ENCODE measurements at regions not wholly inside any gene's neighbourhood (a gene's known extent, or its start where the extent isn't known, plus 50 kb on each side); places are given as distances from the start of the nearest gene placed in this dataset.
"Not testable (repeated sequence)": the region's sequence is repeated elsewhere in the genome, so short reads cannot be mapped to it uniquely, and the experiment has no call there.

- DNase-seq (ENCODE audit: low spot score) = no peak
These were observed 93.6 kb upstream of the NEDD9 start for GRCh38 chr6:11326116-11326515.

DNA sequence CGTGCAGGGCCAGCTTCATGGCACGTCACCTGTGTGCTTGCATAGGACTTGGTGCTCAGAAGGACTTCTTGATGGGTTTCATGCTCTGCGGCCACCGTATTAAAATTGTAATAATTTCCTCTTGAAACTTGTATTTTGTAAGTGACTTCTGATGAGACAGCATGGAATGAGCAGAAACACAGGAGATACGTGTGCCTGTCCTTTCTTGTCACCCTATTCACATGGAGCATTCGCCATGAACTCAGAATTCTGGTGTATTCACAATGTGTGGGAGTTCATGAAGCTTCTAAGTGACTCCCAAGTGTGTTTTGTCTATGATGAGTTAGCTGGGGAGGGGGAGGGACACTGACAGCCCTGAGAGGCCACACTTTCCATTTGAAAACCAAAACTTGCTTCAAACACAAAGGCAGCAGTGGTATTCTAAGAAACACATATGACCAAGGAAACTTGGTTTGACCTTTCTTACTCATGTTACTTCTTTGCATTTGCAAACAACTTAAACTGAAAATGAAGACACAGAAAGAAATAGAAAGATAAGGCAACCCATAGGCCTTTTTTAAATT lies 92.1 kb upstream of the NEDD9 start:
- DNase-seq (ENCODE audit: low spot score) = no peak

- no peak for DNase-seq (ENCODE audit: low spot score)
These were observed 91.4 kb upstream of the NEDD9 start for GRCh38 chr6:11323666-11324452.

DNA sequence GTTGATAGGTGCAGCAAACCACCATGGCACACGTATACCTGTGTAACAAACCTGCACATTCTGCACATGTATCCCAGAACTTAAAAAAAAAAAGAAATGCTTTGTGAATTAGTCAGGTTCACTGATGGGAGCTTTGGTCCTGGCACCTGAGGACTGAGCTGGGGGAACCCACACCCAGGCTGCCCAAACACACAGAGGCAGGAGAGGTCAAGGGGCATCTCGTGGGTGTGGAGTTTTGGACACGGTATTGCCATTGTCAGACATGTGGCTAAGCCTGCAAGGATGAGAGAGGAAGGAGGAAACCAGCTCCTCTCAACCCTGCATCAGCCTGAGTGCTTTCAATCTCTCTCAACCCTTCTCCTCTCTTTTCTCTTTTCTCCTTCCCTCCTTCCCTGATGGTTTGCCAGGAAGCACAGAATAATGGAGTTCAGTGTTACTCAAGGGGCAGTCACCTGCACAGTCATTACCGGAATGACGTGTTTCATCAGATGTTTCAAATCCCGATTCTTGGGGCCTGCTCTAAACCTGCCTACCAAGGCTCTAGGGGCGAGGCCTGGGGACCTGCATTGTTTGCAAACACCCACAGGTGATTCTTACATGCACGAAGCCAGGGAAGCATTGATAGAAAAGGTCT lies 89.9 kb upstream of the NEDD9 start:
- DNase-seq (ENCODE audit: low spot score) = no peak

DNA sequence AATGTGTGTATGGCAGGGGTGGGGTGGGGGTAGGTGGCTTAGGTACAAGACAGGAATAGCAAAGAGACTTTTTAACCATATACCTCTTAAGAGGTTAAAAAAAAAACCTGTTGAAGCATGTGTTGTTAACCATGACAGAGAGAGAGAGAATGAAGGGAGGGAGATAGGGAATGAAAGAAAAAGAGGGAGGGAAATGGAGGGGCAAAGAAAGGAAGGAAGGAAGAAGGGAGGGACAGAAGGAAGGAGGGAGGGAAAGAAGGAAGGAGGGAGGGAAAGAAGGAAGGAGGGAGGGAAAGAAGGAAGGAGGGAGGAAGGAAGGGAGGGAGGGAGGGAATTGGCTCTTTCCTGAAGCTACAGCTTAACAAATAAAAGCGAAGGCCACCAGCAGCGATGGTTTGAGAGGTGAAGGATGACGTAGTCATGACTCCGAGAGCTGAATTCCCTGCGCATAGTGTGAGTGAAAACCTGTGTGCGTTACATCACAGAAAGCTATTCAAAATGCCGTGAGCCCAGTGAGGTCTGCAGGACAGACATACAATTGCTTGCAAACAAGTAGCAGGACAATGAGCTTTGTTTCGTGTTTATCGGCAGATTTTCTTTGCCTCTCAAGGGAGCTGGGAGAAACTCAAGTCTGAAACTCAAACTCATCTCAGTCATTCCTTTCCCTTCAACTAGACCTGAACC lies 88.6 kb upstream of the NEDD9 start:
- DNase-seq (ENCODE audit: low spot score) = no peak

GRCh38 chr6:11318835-11319813 lies 86.7 kb upstream of the NEDD9 start:
- DNase-seq (ENCODE audit: low spot score) = no peak

- peak; percentile 68 for DNase-seq (ENCODE audit: low spot score)
These were observed 85.7 kb upstream of the NEDD9 start for GRCh38 chr6:11317885-11318771.

- DNase-seq (ENCODE audit: low spot score) = peak; percentile 81
These were observed 83.4 kb upstream of the NEDD9 start for GRCh38 chr6:11315743-11316437.

DNA sequence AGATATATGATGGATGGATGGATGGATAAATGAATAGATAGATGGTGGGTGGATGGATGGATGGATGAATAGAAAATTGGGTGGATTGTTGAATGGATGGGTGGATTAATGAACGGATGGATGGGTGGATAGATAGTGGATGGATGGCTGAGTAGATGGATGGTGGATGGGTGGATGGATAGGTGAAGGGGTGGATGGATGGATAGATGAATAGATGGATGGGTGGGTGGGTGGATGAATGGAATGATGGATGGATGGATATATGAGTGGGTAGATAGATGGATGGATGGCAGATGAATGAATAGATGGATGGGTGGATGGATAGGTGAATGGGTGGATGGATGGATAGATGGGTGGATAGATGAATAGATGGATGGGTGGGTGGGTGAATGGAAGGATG lies 80.7 kb upstream of the NEDD9 start:
- DNase-seq (ENCODE audit: low spot score) = no peak

- DNase-seq (ENCODE audit: low spot score) = no peak
These were observed 79.5 kb upstream of the NEDD9 start for GRCh38 chr6:11311970-11312369.

DNA sequence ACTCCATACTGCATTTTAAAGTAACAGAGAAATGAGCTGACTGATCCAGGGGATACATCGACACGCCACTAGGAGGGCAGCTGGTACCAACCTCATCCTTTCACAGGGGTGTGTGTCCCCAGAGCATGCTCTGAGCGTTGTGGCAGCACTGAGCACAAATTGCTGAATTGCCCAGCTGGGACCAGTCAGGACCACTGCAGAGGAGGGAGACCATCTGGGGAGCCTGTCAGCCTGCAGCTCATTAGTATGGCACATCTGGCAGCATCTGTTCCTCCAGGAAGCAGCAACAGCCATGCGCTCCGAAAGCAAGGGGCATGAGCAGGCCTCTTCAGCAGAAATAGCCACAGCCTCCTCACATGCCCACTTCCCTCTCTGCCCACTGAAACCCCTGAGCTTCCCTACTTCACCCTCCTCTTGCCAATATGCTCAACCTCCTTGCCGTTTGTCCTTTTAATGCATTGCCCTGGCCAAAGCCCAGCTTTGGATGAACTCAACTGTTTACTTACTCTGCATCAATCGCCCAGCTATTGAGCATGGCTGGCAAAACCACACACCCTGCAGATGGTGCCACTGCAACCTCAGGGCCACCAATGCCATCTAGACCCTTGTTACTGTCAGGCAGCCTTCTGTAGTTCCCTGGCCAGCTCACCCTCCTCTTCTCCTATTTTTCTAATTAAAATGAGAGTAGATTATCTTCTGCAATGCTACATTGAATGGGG lies 77.6 kb upstream of the NEDD9 start:
- no peak for DNase-seq (ENCODE audit: low spot score)

- DNase-seq (ENCODE audit: low spot score) = no peak
These were observed 74.8 kb upstream of the NEDD9 start for GRCh38 chr6:11307226-11307625.

- DNase-seq (ENCODE audit: low spot score) = no peak
These were observed 72.5 kb upstream of the NEDD9 start for GRCh38 chr6:11304946-11305345.

DNA sequence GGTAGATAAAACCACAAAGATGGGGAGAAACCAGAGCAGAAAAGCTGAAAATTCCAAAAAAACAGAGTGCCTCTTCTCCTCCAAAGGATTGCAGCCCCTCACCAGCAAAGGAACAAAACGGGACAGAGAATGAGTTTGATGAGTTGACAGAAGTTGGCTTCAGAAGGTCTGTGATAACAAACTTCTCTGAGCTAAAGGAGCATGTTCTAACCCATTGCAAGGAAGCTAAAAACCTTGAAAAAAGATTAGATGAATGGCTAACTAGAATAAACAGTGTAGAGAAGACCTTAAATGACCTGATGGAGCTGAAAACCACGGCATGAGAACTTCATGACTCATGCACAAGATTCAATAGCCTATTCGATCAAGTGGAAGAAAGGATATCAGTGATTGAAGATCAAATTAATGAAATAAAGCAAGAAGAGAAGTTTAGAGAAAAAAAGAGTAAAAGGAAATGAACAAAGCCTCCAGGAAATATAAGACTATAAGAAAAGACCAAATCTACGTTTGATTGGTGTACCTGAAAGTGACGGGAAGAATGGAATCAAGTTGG lies 67.5 kb upstream of the NEDD9 start:
- DNase-seq (ENCODE audit: low spot score) = not testable (repeated sequence)

DNA sequence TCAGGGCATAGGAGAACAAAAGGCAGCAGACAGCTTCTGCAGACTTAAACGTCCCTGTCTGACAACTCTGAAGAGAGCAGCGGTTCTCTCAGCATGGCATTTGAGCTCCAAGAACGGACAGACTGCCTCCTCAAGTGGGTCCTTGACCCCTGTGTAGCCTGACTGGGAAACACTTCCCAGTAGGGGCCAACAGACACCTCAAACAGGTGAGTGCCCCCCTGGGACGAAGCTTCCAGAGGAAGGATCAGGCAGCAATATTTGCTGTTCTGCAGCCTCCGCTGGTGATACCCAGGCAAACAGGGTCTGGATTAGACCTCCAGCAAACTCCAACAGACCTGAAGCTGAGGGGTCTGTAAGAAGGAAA lies 66.9 kb upstream of the NEDD9 start:
- not testable (repeated sequence) for DNase-seq (ENCODE audit: low spot score)

DNA sequence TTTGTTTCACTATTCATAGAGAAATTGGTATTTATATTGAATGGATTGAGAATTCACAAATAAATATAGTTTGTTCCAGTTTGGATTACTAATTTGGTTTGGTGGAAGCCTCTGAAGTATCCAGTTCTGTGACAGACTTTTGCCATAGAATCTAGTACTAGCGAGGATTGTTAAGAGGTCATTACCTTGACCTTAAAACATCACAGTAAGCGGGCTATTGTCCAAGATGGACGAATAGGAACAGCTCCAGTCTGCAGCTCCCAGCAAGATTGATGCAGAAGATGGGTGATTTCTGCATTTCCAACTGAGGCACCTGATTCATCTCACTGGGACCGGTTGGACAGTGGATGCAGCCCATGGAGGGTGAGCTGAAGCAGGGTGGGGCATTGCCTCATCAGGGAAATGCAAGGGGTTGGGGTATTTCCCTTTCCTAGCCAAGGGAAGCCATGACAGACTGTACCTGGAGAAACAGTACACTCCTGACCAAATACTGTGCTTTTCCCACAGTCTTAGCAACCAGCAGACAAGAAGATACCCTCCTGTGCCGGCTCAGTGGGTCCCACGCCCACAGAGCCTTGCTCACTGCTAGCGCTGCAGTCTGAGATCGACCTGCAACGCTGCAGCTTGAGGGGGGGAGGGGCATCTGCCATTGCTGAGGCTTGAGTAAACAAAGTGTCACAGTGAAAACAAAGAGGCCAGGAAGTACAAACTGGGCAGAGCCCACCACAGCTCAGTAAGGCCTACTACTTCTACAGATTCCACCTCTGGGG lies 66.4 kb upstream of the NEDD9 start:
- DNase-seq (ENCODE audit: low spot score) = no peak

DNA sequence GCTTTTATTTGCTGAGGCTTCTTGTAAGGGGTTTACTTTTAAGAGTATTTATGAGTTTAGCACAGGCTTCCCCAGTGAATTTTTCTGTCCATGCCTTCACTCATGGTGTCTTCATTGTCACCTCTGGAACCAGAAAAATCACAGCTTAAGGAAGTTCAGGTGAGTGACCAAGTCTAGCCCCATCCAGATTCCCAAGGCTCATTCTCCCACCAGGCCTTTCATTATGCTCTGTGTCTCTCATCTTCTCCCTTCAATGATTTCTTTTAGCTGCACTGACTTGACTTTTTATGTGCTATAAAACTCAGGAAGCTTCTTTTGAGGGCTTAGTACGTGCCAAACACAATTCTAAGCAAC lies 64.9 kb upstream of the NEDD9 start:
- no peak for DNase-seq (ENCODE audit: low spot score)

All from LoVo (cell line).